ENCODE measurements at regions not wholly inside any gene's neighbourhood (a gene's known extent, or its start where the extent isn't known, plus 50 kb on each side); places are given as distances from the start of the nearest gene placed in this dataset.

DNA sequence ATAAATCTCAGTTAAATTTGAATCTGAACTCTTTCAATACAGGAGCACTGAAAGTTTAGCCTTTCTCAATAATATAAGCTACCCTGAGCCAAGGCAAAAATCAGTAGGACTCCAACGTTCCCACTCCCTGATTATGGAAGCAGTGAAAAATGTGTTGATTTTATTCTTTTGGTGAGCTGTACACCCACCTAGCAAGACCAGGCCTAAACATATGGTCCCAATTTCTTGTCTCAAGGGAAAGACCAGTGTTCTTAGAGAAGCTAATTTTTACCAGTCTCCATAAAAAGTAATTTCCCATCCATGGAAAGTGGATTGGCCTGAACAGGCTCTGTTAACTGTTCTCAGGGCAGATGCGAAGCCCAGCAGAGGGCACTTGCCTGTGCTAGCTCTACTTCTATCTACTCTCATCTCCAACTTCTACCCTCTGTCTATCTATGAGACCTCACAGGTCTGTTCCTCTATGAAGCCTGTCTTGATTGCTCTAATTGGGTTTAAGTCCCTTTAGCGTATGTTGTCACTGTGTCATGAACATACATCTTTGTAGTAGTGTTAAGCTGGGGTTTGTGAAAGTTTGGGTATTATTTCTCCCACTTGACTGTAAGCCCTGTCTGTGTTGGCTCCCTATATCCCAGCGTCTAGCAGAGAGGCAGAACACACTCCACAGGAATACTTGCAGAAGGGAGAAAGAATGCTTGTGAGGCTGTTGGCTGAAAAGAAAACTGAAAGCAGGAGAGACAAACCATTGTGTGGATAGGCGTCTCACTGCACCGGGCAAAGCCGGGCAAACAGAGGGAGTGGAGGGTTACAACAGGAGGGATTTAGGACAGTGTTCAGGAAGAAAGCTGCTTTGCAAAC is 167.1 kb upstream of the MAF start:
- Histone ChIP-seq H3K27ac (peak overlapping the region; percentile 80 to 95 (median 86)), H3K9me3 (no peaks in the 10 kb centered on the region), H3K4me1 (peaks cover 0 to 39% (median 11%) of the 10 kb centered on the region in 4 donors), H3K4me3 (peak overlapping the region; percentile 12 to 41 (median 34)), H3K27me3 (no peaks in the 10 kb centered on the region), H3K36me3 (no peaks in the 10 kb centered on the region)
- WGBS, 2 donors, result 22 to 25% methylated on average over 7 of the region's 7 CpGs
- peak in 1 of 2 donors; percentile 9 for DNase-seq (ENCODE audit: low spot score in 2 of 2)
- TF ChIP-seq CTCF (IDR thresholded peaks at IDR 0.05), result peak in 2 of 5 experiments; percentile 14 to 31
- TF ChIP-seq POLR2A (IDR thresholded peaks at IDR 0.05), result peak in 1 of 2 donors; percentile 21
- peak in 1 of 2 donors; percentile 33 for TF ChIP-seq EP300 (IDR thresholded peaks at IDR 0.05)

GRCh38 chr16:79765901-79766394 is 165.4 kb upstream of the MAF start:
- Histone ChIP-seq H3K27me3 (no peaks in the 10 kb centered on the region), H3K4me1 (peaks cover 0 to 32% (median 10%) of the 10 kb centered on the region in 4 donors), H3K36me3 (no peaks in the 10 kb centered on the region), H3K4me3 (no peak overlapping the region), H3K27ac (no peak overlapping the region), H3K9me3 (no peaks in the 10 kb centered on the region)
- no peak for TF ChIP-seq EP300 (IDR thresholded peaks at IDR 0.05)
- TF ChIP-seq CTCF (IDR thresholded peaks at IDR 0.05), result no peak
- no peak for TF ChIP-seq POLR2A (IDR thresholded peaks at IDR 0.05)
- 84% methylated on average over 2 of the region's 2 CpGs for WGBS, 2 donors
- DNase-seq (ENCODE audit: low spot score in 2 of 2), result no peak

DNA sequence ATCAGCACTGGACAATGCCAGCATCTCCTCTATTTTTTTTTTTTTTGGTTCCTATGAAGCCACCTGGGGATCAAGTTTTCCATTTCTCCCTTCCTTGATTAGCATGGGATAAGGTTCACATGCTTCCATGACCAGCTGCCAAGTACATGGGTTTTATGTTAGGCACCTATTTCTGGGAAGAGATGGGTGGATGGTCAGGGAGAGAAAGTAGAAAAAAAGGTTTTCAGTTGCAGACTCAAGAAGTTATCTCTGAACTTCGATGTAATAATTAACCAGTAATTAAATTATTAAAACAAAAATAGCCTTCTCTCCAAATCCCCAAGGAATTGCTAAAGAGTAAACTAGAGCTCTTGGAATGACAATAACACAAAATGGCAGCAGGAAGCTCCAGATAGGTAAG is 164.9 kb upstream of the MAF start:
- DNase-seq (ENCODE audit: low spot score in 2 of 2), result no peak
- Histone ChIP-seq H3K36me3 (no peaks in the 10 kb centered on the region), H3K4me3 (no peak overlapping the region), H3K9me3 (no peaks in the 10 kb centered on the region), H3K27me3 (no peaks in the 10 kb centered on the region), H3K27ac (no peak overlapping the region), H3K4me1 (peaks cover 0 to 32% (median 9%) of the 10 kb centered on the region in 4 donors)
- WGBS, 2 donors, result 74 to 84% methylated on average over 1 of the region's 1 CpG
- TF ChIP-seq POLR2A (IDR thresholded peaks at IDR 0.05) (no peak), EP300 (IDR thresholded peaks at IDR 0.05) (no peak)

- Histone ChIP-seq H3K36me3 (no peaks in the 10 kb centered on the region), H3K4me3 (no peak overlapping the region), H3K9me3 (no peaks in the 10 kb centered on the region), H3K4me1 (peaks cover 0 to 26% (median 8%) of the 10 kb centered on the region in 4 donors), H3K27me3 (no peaks in the 10 kb centered on the region), H3K27ac (no peak overlapping the region)
- no peak for TF ChIP-seq CTCF (IDR thresholded peaks at IDR 0.05)
- no peak for TF ChIP-seq EP300 (IDR thresholded peaks at IDR 0.05)
- no peak for TF ChIP-seq POLR2A (IDR thresholded peaks at IDR 0.05)
- 76 to 78% methylated on average over 8 of the region's 8 CpGs for WGBS, 2 donors
- DNase-seq (ENCODE audit: low spot score in 2 of 2), result no peak
Measured at GRCh38 chr16:79764415-79765110, 164.0 kb upstream of the MAF start.

DNA sequence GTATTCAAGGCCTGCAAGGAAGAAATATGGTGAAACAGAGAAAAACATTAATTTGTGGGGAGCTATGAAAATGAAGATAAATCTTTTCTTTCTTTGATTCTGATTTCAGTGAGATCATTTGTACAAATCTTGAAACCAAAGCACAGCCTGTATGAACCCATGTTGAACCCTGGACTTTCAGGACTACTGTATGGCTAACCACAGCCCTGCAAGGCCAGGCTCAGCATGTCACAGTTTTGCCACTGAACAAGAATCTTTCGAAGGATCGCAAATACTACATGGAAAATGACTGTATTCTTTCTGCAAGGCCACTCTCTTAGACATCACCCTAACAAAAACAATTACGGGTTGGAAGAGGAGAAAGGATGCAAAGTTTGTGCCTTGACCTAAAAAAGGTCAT is 161.7 kb upstream of the MAF start:
- DNase-seq (ENCODE audit: low spot score in 2 of 2), result no peak
- TF ChIP-seq EP300 (IDR thresholded peaks at IDR 0.05), result no peak
- no peak for TF ChIP-seq CTCF (IDR thresholded peaks at IDR 0.05)
- TF ChIP-seq POLR2A (IDR thresholded peaks at IDR 0.05), result no peak
- no peak overlapping the region for H3K4me3 ChIP-seq
- no peak overlapping the region for H3K27ac ChIP-seq
- peaks cover 0 to 3% (median under 1%) of the 10 kb centered on the region in 4 donors for H3K4me1 ChIP-seq
- H3K27me3 ChIP-seq, result no peaks in the 10 kb centered on the region
- H3K9me3 ChIP-seq, result no peaks in the 10 kb centered on the region
- no peaks in the 10 kb centered on the region for H3K36me3 ChIP-seq
- 21 to 86% methylated on average over 3 of the region's 3 CpGs for WGBS, 2 donors
